ENCODE measurements at regions not wholly inside any gene's neighbourhood (a gene's known extent, or its start where the extent isn't known, plus 50 kb on each side); places are given as distances from the start of the nearest gene placed in this dataset.

- DNase-seq (ENCODE audit: low read depth), result no peak
Observed at GRCh38 chr17:79280866-79281572, 206.4 kb downstream of the ENGASE start.

DNA sequence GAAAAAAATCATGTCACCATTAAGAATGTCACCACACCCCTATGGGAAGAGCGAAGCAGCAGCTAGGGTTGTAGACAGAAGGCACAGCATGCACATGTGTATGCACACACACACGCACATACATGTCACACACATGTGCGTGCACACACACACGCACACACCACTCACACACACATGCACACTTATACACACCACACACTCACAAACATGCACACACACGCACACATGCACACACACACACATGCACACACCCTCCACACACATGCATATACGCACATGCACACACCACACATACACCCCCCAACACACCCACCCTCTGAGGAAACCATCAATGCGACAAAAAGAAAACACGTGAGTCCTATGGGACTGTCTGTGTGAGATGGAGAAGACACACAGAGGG lies 205.4 kb downstream of the ENGASE start:
- no peak for DNase-seq (ENCODE audit: low read depth)

DNA sequence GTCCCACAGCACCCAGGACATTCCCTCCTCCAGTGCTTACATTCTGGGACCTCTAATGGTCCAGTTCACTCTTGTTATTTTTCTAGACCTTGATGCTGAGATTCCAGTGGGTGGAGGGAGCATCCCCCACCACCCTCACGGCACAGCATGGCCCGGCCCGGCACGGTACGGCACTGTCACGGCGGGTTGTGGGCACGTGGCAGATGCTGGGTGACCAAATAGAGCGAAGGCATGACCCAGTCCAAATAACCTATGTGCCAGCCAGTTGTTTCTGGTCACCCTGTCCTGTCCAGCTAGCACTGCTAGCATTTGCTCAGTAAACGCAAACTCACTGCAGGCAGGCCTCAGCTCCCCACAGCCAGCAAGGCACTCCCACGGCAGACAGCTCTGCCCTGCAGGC lies 204.7 kb downstream of the ENGASE start:
- DNase-seq (ENCODE audit: low read depth), result no peak

- DNase-seq (ENCODE audit: low read depth), result no peak
Observed at GRCh38 chr17:79276821-79277220, 202.2 kb downstream of the ENGASE start.

DNA sequence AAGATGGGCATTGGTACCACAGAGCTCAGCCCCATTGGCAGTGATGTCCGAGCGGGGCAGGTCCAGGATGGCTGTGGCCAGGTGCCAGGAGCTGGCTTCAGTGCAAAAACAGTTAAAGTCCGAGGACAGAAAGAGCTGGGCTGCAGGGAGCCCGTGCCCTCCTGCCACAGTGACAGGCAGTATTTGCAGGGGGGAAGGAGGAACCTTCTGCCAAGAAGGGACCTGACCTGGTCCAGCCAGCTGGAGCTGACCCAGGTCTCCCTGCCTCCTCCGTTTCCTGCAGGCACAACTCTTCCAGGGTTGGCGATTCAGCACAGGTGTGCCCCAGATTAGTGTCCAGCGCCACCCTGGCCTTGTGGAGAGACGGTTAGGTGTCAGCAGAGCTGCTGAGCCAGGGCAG lies 199.0 kb downstream of the ENGASE start:
- no peak for DNase-seq (ENCODE audit: low read depth)

GRCh38 chr17:79272666-79273219 lies 198.1 kb downstream of the ENGASE start:
- no peak for DNase-seq (ENCODE audit: low read depth)

DNA sequence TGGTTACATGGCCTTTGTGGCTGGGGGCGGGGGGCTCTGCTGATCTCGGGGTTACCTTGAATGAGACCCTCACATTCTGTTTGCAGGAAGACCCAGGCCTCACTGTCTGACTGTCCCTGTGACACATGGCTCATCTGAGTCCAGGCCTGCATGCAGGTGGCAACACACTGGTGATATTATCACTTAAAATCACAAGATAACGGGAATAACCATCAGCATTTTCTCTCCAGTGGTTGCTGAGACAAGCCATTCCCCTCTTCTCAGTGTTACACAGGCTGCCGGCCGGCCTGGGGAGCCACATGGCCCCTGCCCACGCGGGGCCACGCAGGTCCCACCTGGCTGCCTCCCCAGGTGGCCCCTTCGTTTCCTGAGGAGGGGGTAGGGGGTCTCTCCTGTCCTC lies 197.6 kb downstream of the ENGASE start:
- DNase-seq (ENCODE audit: low read depth), result no peak

DNA sequence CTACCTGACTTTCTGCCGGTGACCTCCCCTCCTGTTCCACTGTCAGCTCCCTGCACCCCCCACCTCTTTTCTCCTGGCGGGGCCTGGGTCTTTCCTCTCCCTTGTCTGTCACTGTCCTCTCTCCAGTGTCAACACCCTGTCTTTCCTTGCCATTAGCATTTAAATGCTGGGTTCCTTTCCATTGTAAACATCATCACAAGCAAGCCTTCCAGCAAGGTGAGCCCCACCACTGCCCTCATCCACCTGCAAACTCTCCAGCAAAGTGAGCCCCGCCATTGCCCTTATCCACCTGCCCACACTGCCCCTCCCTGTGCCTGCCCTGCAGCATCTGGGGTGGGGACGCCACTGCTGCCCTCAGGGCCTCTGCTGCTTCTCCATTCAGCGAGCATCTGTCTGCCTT lies 195.0 kb downstream of the ENGASE start:
- DNase-seq (ENCODE audit: low read depth), result no peak

GRCh38 chr17:79263191-79263590 lies 188.6 kb downstream of the ENGASE start:
- no peak for DNase-seq (ENCODE audit: low read depth)

GRCh38 chr17:79262624-79263023 lies 188.0 kb downstream of the ENGASE start:
- no peak for DNase-seq (ENCODE audit: low read depth)

DNA sequence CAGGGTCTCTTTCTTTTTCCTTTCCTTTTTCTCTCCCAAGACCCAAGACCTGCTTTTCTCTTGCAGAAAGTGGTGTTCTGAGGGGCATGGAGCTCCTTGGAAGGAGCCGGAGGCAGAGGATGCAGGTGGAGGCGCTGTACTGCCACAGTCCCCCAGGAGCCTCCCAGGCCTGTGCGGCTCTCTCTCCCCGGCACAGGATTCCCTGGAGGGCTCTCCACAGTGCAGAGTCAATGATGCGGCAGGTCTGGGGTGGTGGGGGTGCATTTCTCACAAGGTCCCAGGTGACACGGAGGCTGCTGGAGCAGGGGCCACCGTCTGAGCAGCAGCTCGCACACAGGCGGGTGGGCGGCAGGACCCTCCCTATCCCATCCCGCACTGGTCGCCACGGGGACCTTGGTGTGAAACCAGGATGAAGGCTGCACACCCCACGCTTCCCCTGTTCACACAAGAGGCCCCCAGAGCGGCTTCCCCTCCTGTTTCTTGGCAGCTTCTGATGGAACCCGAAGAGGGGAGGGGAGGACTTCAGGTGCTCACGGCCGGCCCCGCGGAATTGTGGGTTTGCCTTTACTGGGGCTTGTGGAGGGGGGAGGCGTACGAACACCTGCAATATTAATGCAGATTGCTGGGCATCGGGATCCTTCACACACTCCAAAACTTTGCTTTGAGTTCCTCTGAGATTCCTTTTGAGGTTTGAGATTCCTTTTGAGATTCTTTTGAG lies 186.9 kb downstream of the ENGASE start:
- no peak for DNase-seq (ENCODE audit: low read depth)

DNA sequence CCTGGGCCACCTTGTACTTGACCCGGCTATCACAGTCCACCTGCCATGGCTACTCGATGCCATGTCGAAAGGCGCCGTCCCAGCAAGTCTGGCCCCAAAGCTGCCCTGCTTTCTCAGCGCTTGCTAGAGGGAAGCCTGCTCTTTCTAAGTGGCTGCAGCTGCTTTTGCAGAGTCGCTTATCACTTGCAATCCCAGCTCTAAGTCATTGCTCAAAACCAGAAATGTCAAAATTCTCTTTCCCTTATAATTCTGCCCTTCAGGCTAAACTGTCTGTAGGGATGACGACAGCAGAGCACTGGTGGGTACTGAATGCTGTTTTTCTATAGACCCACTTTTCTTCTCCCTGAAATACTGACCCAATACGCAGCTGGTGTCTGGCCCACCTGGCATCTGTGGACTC lies 184.2 kb downstream of the ENGASE start:
- DNase-seq (ENCODE audit: low read depth), result no peak

- no peak for DNase-seq (ENCODE audit: low read depth)
Observed at GRCh38 chr17:79258041-79258440, 183.4 kb downstream of the ENGASE start.

DNA sequence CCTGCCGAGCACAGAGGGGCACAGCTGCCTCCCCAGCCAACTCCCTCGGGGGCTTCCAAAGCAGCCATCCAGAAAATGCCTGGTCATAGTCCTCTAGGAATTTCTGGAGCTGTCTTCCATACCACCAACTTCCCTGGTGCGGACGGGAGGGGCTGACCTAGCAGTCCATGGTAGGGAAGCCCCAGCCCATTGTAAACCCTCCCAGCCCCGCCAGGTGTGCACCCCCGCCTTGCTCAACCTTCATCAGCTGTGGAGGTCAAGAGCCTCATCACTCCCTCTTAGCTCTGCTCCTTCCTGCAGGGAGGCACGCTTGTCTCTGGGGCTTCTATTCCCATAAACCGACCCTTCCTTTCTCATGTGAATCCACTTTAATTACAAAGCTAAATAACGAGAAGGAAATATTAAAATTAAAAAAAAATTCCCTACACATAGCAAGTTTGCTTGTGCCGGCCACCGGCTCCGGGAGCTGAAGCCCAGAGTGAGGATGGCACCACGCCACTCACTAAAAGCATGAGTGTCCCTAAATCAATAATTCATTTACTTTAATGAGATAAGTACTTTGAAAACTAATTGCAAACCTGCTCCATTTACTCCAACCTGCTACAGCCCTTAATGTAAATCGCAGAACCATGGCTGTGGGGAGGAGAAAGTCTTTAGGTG lies 181.4 kb downstream of the ENGASE start:
- DNase-seq (ENCODE audit: low read depth), result no peak

DNA sequence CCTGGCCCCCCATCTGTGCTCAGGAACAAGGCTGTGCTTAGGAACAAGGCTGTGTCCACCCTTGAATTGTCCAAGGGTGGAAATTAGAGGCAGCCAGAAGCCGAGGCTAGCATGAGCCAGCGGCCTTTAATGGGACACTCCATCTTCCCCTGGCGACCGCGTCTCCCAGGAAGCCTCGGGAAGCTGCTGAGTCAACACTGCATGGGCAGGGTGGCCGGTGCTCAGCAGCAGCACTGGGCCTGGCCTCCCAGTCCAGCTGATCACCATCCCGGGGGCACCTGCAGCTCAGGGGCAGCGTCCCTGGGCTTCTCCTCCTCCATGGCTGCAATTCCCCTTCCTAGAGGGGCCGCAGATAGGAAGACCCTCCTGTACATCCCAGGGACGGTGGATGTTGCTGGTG lies 180.8 kb downstream of the ENGASE start:
- DNase-seq (ENCODE audit: low read depth), result no peak

DNA sequence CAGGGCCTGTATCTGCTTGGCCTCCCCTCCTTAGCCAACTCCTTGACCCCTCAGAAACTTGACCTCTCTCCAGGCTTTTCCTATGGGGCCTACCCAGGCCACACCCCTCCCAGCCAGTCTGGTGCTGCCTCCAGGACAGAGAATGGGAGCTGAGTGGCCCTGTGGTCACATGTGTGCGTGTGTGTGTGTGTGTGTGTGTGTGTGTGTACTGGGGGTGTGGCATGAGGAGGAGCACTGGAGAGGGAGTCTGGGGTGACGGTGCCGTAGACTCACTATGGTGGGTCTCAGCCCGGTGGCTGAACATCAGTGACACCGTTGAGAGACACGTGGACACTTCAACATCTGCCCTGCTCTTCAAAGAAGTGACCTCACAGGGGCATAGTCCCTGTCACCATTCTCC lies 180.4 kb downstream of the ENGASE start:
- DNase-seq (ENCODE audit: low read depth), result no peak

- no peak for DNase-seq (ENCODE audit: low read depth)
Observed at GRCh38 chr17:79252886-79253285, 178.3 kb downstream of the ENGASE start.

- no peak for DNase-seq (ENCODE audit: low read depth)
Observed at GRCh38 chr17:79251824-79252223, 177.2 kb downstream of the ENGASE start.

DNA sequence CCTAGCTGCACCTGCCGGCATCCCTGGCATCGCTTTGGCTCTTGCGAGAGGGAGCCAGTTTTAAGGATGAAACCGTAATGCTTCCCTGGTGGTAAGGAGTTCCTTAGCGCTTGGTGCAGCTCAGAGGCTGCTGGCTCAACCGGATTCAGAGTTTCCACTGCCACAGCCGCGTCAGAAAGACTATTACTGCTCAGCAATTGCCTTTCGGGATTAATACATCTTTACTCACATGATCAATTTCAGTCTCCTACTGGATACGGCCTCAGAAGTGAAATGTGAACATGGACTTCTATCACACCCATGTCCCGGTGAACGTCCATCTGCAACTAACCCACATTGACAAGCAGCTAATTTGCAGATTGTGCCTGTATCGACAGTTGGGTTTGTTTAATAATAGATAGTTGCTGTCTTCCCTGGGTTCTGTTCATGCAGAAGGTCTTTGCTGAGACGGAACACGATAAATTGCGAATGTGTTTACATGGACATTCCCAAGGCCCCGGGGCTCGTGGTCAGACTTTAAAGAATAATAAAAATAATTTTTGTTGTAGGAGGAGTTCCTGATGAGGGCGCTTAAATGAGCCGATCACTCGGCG lies 175.4 kb downstream of the ENGASE start:
- DNase-seq (ENCODE audit: low read depth), result no peak

- DNase-seq (ENCODE audit: low read depth), result no peak
Observed at GRCh38 chr17:79248843-79249493, 174.3 kb downstream of the ENGASE start.

GRCh38 chr17:79246225-79247190 lies 171.9 kb downstream of the ENGASE start:
- DNase-seq (ENCODE audit: low read depth), result no peak
